ENCODE measurements at regions not wholly inside any gene's neighbourhood (a gene's known extent, or its start where the extent isn't known, plus 50 kb on each side); places are given as distances from the start of the nearest gene placed in this dataset.

- no peak for DNase-seq (ENCODE audit: low spot score)
These were observed 1143.3 kb upstream of the AUTS2 start for GRCh38 chr7:68454931-68455330.

GRCh38 chr7:68456469-68456868 lies 1141.8 kb upstream of the AUTS2 start:
- DNase-seq (ENCODE audit: low spot score), result no peak

GRCh38 chr7:68457481-68457880 lies 1140.8 kb upstream of the AUTS2 start:
- no peak for DNase-seq (ENCODE audit: low spot score)

GRCh38 chr7:68458010-68458908 lies 1140.0 kb upstream of the AUTS2 start:
- no peak for DNase-seq (ENCODE audit: low spot score)

- DNase-seq (ENCODE audit: low spot score), result no peak
These were observed 1136.8 kb upstream of the AUTS2 start for GRCh38 chr7:68461430-68461829.

GRCh38 chr7:68470836-68471435 lies 1127.3 kb upstream of the AUTS2 start:
- no peak for DNase-seq (ENCODE audit: low spot score)

GRCh38 chr7:68472688-68473087 lies 1125.6 kb upstream of the AUTS2 start:
- DNase-seq (ENCODE audit: low spot score), result no peak

GRCh38 chr7:68474661-68475216 lies 1123.5 kb upstream of the AUTS2 start:
- no peak for DNase-seq (ENCODE audit: low spot score)

- DNase-seq (ENCODE audit: low spot score), result no peak
These were observed 1121.3 kb upstream of the AUTS2 start for GRCh38 chr7:68476966-68477365.

- no peak for DNase-seq (ENCODE audit: low spot score)
These were observed 1119.9 kb upstream of the AUTS2 start for GRCh38 chr7:68478326-68478725.

GRCh38 chr7:68482800-68483199 lies 1115.5 kb upstream of the AUTS2 start:
- DNase-seq (ENCODE audit: low spot score), result no peak

GRCh38 chr7:68484731-68485130 lies 1113.5 kb upstream of the AUTS2 start:
- DNase-seq (ENCODE audit: low spot score), result no peak

- no peak for DNase-seq (ENCODE audit: low spot score)
These were observed 1112.9 kb upstream of the AUTS2 start for GRCh38 chr7:68485253-68485917.

- no peak for DNase-seq (ENCODE audit: low spot score)
These were observed 1109.8 kb upstream of the AUTS2 start for GRCh38 chr7:68488341-68489060.

- DNase-seq (ENCODE audit: low spot score), result no peak
These were observed 1106.5 kb upstream of the AUTS2 start for GRCh38 chr7:68491523-68492358.

GRCh38 chr7:68492359-68492690 lies 1106.0 kb upstream of the AUTS2 start:
- no peak for DNase-seq (ENCODE audit: low spot score)

GRCh38 chr7:68503400-68503799 lies 1094.9 kb upstream of the AUTS2 start:
- no peak for DNase-seq (ENCODE audit: low spot score)

- no peak for DNase-seq (ENCODE audit: low spot score)
These were observed 1093.6 kb upstream of the AUTS2 start for GRCh38 chr7:68504716-68505115.

GRCh38 chr7:68505721-68506120 lies 1092.6 kb upstream of the AUTS2 start:
- no peak for DNase-seq (ENCODE audit: low spot score)

- DNase-seq (ENCODE audit: low spot score), result no peak
These were observed 1090.6 kb upstream of the AUTS2 start for GRCh38 chr7:68507668-68508067.

GRCh38 chr7:68509054-68509453 lies 1089.2 kb upstream of the AUTS2 start:
- no peak for DNase-seq (ENCODE audit: low spot score)

Measured in mesenteric fat pad (tissue), 1 donor.